H1 (cell line): ENCODE measurements at regions not wholly inside any gene's neighbourhood (a gene's known extent, or its start where the extent isn't known, plus 50 kb on each side); places are given as distances from the start of the nearest gene placed in this dataset.

Source experiments
- CTCF ChIA-PET: fragments of 300-600 bp; sonication (Branson Sonifier 250); formaldehyde crosslinking; loops from one replicate; lab custom pipeline; 2021; ENCODE audit not compliant: partially characterized antibody; lab: Charles Lee
- POLR2A ChIA-PET: fragments of 300-600 bp; sonication (Branson Sonifier 250); formaldehyde crosslinking; loops from one replicate; lab custom pipeline; 2021; ENCODE audit warnings: inconsistent platforms; ENCODE audit not compliant: partially characterized antibody; lab: Charles Lee
- DNase-seq, 2 experiments: peaks; one replicate each; pipeline versions ENCODE4 v3.0.0 to v3.0.0-alpha.2; 2010 to 2022; ENCODE audit warnings: low spot score in 2 of 2, low read depth in 1 of 2, mixed read lengths in 1 of 2
- FAIRE-seq: peaks from 2 replicates; lab custom pipeline; 2011; peaks lifted over from hg19 to GRCh38; lab: Jason Lieb, UNC
- H2AFZ ChIP-seq: 2 replicates; pipeline ENCODE4 v1.8.1; 2012; ENCODE audit warnings: low read length, inconsistent platforms
- H2AK5ac ChIP-seq: 2 replicates; pipeline ENCODE4 v1.6.1; 2013; ENCODE audit warnings: low read depth, low read length
- H2BK120ac ChIP-seq: replicated peaks from 2 replicates; pipeline ENCODE3; 2013; ENCODE audit warnings: low read depth, low read length, inconsistent platforms
- H2BK12ac ChIP-seq: 2 replicates; pipeline ENCODE4 v1.6.1; 2013; ENCODE audit warnings: low read depth, low read length
- H2BK15ac ChIP-seq: 2 replicates; pipeline ENCODE4 v1.6.1; 2013; ENCODE audit warnings: low read length
- H2BK20ac ChIP-seq: 2 replicates; pipeline ENCODE4 v1.6.1; 2013; ENCODE audit warnings: low read length
- H2BK5ac ChIP-seq: 2 replicates; pipeline ENCODE4 v1.6.1; 2013; ENCODE audit warnings: low read depth, low read length
- H3K14ac ChIP-seq: 2 replicates; pipeline ENCODE4 v1.6.1; 2013; ENCODE audit warnings: inconsistent platforms; ENCODE audit not compliant: insufficient read length
- H3K18ac ChIP-seq: 2 replicates; pipeline ENCODE4 v1.6.1; 2013; ENCODE audit warnings: low read length; ENCODE audit errors: extremely low read depth
- H3K23ac ChIP-seq: 2 replicates; pipeline ENCODE4 v1.6.1; 2013; ENCODE audit warnings: inconsistent platforms; ENCODE audit not compliant: insufficient read length
- H3K23me2 ChIP-seq: 2 replicates; pipeline ENCODE4 v1.6.1; 2013; ENCODE audit warnings: low read depth, low read length
- H3K27ac ChIP-seq: 2 replicates; pipeline ENCODE4 v1.6.1; 2011; ENCODE audit warnings: low read depth, low read length, inconsistent platforms
- H3K27me3 ChIP-seq, 4 experiments: replicated peaks in 1 of 4; 1 replicate in 1 of 4; 2 replicates in 3 of 4; pipeline versions ENCODE4 v1.6.1 to v1.8.1; 2011 to 2013; ENCODE audit warnings: low read length in 3 of 4, mild to moderate bottlenecking in 3 of 4, inconsistent platforms in 2 of 4, mixed read lengths in 2 of 4, moderate library complexity in 1 of 4; ENCODE audit not compliant: control insufficient read depth in 3 of 4, insufficient read depth in 3 of 4; ENCODE audit errors: extremely low read depth in 1 of 4
- H3K36me3 ChIP-seq, 4 experiments: 2 replicates each; pipeline versions ENCODE4 v1.6.1 to v1.8.1; 2011 to 2013; ENCODE audit warnings: mild to moderate bottlenecking in 4 of 4, low read length in 3 of 4, moderate library complexity in 2 of 4, control low read depth in 1 of 4, inconsistent platforms in 1 of 4; ENCODE audit not compliant: insufficient read depth in 4 of 4, control insufficient read depth in 2 of 4
- H3K4ac ChIP-seq: replicated peaks from 2 replicates; pipeline ENCODE3; 2013; ENCODE audit warnings: low read length, low read depth, mixed read lengths, inconsistent platforms; ENCODE audit not compliant: insufficient read length
- H3K4me1 ChIP-seq, 4 experiments: replicated peaks in 1 of 4; 1 replicate in 1 of 4; 2 replicates in 3 of 4; pipeline versions ENCODE4 v1.6.1 to v1.8.1; 2011 to 2013; ENCODE audit warnings: low read length in 3 of 4, inconsistent platforms in 2 of 4, mixed read lengths in 1 of 4; ENCODE audit not compliant: insufficient read depth in 4 of 4, control insufficient read depth in 3 of 4
- H3K4me2 ChIP-seq, 2 experiments: 2 replicates each; pipeline versions ENCODE4 v1.6.1 to v1.8.1; 2011 to 2013; ENCODE audit warnings: low read depth in 2 of 2, low read length in 2 of 2, control low read depth in 1 of 2, inconsistent platforms in 1 of 2, mild to moderate bottlenecking in 1 of 2; ENCODE audit not compliant: insufficient read depth in 1 of 2
- H3K4me3 ChIP-seq, 4 experiments: fragments of 200-600, 300-600 bp in 1 of 4; sonication (generic), shearing (Covaris generic), sonication (Bioruptor Twin) in 1 of 4; 2 replicates each; pipeline versions ENCODE4 v1.5.1 to v1.8.1; 2011 to 2016; ENCODE audit warnings: low read length in 4 of 4, low read depth in 3 of 4, control low read depth in 2 of 4, inconsistent platforms in 2 of 4, mild to moderate bottlenecking in 2 of 4, mixed read lengths in 1 of 4, moderate library complexity in 1 of 4; ENCODE audit not compliant: insufficient read depth in 2 of 4; ENCODE audit errors: extremely low read depth in 1 of 4
- H3K56ac ChIP-seq: replicated peaks from 2 replicates; pipeline ENCODE3; 2013; ENCODE audit warnings: low read depth, mild to moderate bottlenecking, mixed read lengths, low read length, inconsistent platforms; ENCODE audit not compliant: insufficient read length
- H3K79me1 ChIP-seq: 2 replicates; pipeline ENCODE4 v1.6.1; 2013; ENCODE audit warnings: low read depth, low read length, control low read depth
- H3K79me2 ChIP-seq, 2 experiments: 2 replicates each; pipeline versions ENCODE4 v1.6.1 to v1.8.1; 2012 to 2013; ENCODE audit warnings: low read length in 2 of 2, mild to moderate bottlenecking in 2 of 2, inconsistent platforms in 1 of 2; ENCODE audit not compliant: insufficient read depth in 2 of 2, control insufficient read depth in 1 of 2
- H3K9ac ChIP-seq, 4 experiments: replicated peaks in 1 of 4; 1 replicate in 1 of 4; 2 replicates in 3 of 4; pipeline versions ENCODE4 v1.6.1 to v1.8.1; 2011 to 2013; ENCODE audit warnings: low read depth in 3 of 4, low read length in 3 of 4, control low read depth in 2 of 4, mild to moderate bottlenecking in 2 of 4, moderate library complexity in 2 of 4, inconsistent platforms in 1 of 4; ENCODE audit errors: extremely low read depth in 1 of 4
- H3K9me3 ChIP-seq, 2 experiments: 2 replicates each; pipeline versions ENCODE4 v1.6.1 to v1.8.1; 2012 to 2013; ENCODE audit warnings: mild to moderate bottlenecking in 2 of 2, moderate library complexity in 2 of 2, control low read depth in 1 of 2, inconsistent platforms in 1 of 2, low read depth in 1 of 2, low read length in 1 of 2, mixed read lengths in 1 of 2; ENCODE audit not compliant: insufficient read depth in 2 of 2
- H4K20me1 ChIP-seq, 2 experiments: replicated peaks in 1 of 2; 2 replicates each; pipeline versions ENCODE3 to v1.8.1; 2011 to 2013; ENCODE audit warnings: inconsistent platforms in 2 of 2, low read length in 2 of 2, mild to moderate bottlenecking in 1 of 2; ENCODE audit not compliant: insufficient read depth in 2 of 2, control insufficient read depth in 1 of 2
- H4K5ac ChIP-seq: 2 replicates; pipeline ENCODE4 v1.6.1; 2013; ENCODE audit warnings: low read length, low read depth, mixed read lengths, inconsistent platforms; ENCODE audit not compliant: insufficient read length
- H4K8ac ChIP-seq: 2 replicates; pipeline ENCODE4 v1.8.0; 2013; ENCODE audit warnings: mild to moderate bottlenecking, moderate library complexity, low read length, inconsistent platforms; ENCODE audit not compliant: insufficient read depth; ENCODE audit errors: extremely low read depth
- H4K91ac ChIP-seq: replicated peaks from 2 replicates; pipeline ENCODE3; 2013; ENCODE audit warnings: low read length, mixed read lengths, inconsistent platforms; ENCODE audit not compliant: insufficient read length
- CHD2 ChIP-seq: IDR thresholded peaks from 2 replicates; pipeline ENCODE4 v1.6.1; 2012; ENCODE audit warnings: low read length, improper control_type of control experiment
- POU5F1 ChIP-seq: IDR thresholded peaks from 2 replicates; pipeline ENCODE4 v1.6.1; 2011; ENCODE audit warnings: low read depth, mild to moderate bottlenecking, low read length, moderate library complexity
- SP2 ChIP-seq: IDR thresholded peaks from 2 replicates; pipeline ENCODE4 v1.6.1; 2012; ENCODE audit warnings: mild to moderate bottlenecking, low read length, inconsistent platforms
- TAF7 ChIP-seq: optimal IDR thresholded peaks from 2 replicates; pipeline ENCODE3; 2011; ENCODE audit warnings: low read depth, mild to moderate bottlenecking, inconsistent platforms, low read length, moderate library complexity, borderline replicate concordance
- WGBS, 2 experiments: shearing (Covaris generic) in 1 of 2; methylation state at CpG; one replicate each; pipeline versions ENCODE4 v1.1.6 to v1.1.7; 2013 to 2015; ENCODE audit warnings: low lambda C conversion rate in 2 of 2, mixed read lengths in 2 of 2, inconsistent platforms in 1 of 2, low coverage in 1 of 2, missing lambda C conversion rate in 1 of 2; ENCODE audit not compliant: insufficient replicate concordance in 2 of 2, insufficient coverage in 1 of 2, insufficient read length in 1 of 2; ENCODE audit errors: extremely low coverage in 1 of 2, missing lambda C conversion rate in 1 of 2; 5-methylcytosine and 5-hydroxymethylcytosine counted together
- TF ChIP-seq, protein P1 (sequence below): IDR thresholded peaks from 2 replicates; pipeline ENCODE4 v1.6.1; 2011; ENCODE audit warnings: low read depth, mild to moderate bottlenecking, low read length; ENCODE audit not compliant: insufficient read depth

- no peak for FAIRE-seq
- TF ChIP-seq, protein P1, sequence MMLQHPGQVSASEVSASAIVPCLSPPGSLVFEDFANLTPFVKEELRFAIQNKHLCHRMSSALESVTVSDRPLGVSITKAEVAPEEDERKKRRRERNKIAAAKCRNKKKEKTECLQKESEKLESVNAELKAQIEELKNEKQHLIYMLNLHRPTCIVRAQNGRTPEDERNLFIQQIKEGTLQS: no peak
- no peak for TF ChIP-seq POU5F1
- TF ChIP-seq CHD2: no peak
- no peak for TF ChIP-seq SP2
- TF ChIP-seq TAF7: no peak
- TF ChIP-seq, all 59 proteins: peak for 0
- H4K91ac ChIP-seq: no peak overlapping the region
- no peak overlapping the region for H2AK5ac ChIP-seq
- H3K27me3 ChIP-seq: peaks cover 25 to 50% (median 36%) of the 10 kb centered on the region in 4 experiments
- no peaks in the 10 kb centered on the region for H3K36me3 ChIP-seq
- peaks cover 1 to 2% of the 10 kb centered on the region in 2 experiments for H4K20me1 ChIP-seq
- no peak overlapping the region for H2BK120ac ChIP-seq
- no peaks in the 10 kb centered on the region for H3K79me1 ChIP-seq
- H3K4me3 ChIP-seq: no peak overlapping the region
- DNase-seq: no peak
- no peak overlapping the region for H4K5ac ChIP-seq
- no peak overlapping the region for H3K14ac ChIP-seq
- H3K4me1 ChIP-seq: no peaks in the 10 kb centered on the region
- POLR2A ChIA-PET: no interaction called here
- WGBS, 2 experiments: 78% methylated on average over 4 of the region's 4 CpGs; no CpG with 5 or more reads in 1 of the 2 experiments
- H3K9ac ChIP-seq: no peak overlapping the region
- H2BK20ac ChIP-seq: no peak overlapping the region
- no peaks in the 10 kb centered on the region for H3K23me2 ChIP-seq
- no peak overlapping the region for H2AFZ ChIP-seq
- no peak overlapping the region for H3K56ac ChIP-seq
- no peak overlapping the region for H3K27ac ChIP-seq
- no peaks in the 10 kb centered on the region for H3K79me2 ChIP-seq
- H3K4ac ChIP-seq: no peak overlapping the region
- no peak overlapping the region for H4K8ac ChIP-seq
- H2BK5ac ChIP-seq: no peak overlapping the region
- no peak overlapping the region for H3K4me2 ChIP-seq
- H3K9me3 ChIP-seq: no peaks in the 10 kb centered on the region
- no peak overlapping the region for H3K18ac ChIP-seq
- no peak overlapping the region for H2BK15ac ChIP-seq
- H3K23ac ChIP-seq: no peak overlapping the region
- CTCF ChIA-PET: no interaction called here
- H2BK12ac ChIP-seq: no peak overlapping the region
Observed at GRCh38 chr10:9102026-9102425, 1047.5 kb downstream of the GATA3 start.
